ENCODE measurements at regions not wholly inside any gene's neighbourhood (a gene's known extent, or its start where the extent isn't known, plus 50 kb on each side); places are given as distances from the start of the nearest gene placed in this dataset.

DNA sequence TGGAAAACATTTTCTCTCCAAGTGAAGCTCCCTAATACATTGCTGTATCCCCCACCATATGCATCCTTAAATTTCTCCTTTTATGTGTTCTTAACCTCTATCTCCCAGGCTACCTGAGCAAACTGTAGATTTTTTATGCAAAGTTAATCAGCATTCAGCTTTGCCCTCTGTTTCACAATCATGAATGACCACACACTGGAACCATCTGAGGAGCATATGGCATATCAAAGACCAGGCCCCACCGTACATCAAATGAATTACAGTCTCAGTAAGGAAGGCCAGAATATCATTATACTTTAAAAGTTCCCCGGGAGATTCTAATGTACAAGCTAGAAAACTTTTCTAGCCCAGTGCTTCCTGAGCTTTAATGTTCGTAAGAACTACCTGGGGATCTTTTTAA is 115.5 kb upstream of the NECTIN3 start:
- H3K4me1 ChIP-seq (ENCODE audit: control insufficient read depth, insufficient read depth, low read length) = no peaks in the 10 kb centered on the region
- no peak overlapping the region for H3K9ac ChIP-seq (ENCODE audit: extremely low read depth, low read length, poor library complexity, severe bottlenecking)
- H3K36me3 ChIP-seq (ENCODE audit: control insufficient read depth, insufficient read depth, low read length) = no peaks in the 10 kb centered on the region
- no peak overlapping the region for H3K27ac Mint-ChIP-seq
- H3K27me3 Mint-ChIP-seq (ENCODE audit: insufficient read depth) = peaks cover 2% of the 10 kb centered on the region
- H3K36me3 Mint-ChIP-seq (ENCODE audit: low read depth) = no peaks in the 10 kb centered on the region
- TF ChIP-seq, protein P1, sequence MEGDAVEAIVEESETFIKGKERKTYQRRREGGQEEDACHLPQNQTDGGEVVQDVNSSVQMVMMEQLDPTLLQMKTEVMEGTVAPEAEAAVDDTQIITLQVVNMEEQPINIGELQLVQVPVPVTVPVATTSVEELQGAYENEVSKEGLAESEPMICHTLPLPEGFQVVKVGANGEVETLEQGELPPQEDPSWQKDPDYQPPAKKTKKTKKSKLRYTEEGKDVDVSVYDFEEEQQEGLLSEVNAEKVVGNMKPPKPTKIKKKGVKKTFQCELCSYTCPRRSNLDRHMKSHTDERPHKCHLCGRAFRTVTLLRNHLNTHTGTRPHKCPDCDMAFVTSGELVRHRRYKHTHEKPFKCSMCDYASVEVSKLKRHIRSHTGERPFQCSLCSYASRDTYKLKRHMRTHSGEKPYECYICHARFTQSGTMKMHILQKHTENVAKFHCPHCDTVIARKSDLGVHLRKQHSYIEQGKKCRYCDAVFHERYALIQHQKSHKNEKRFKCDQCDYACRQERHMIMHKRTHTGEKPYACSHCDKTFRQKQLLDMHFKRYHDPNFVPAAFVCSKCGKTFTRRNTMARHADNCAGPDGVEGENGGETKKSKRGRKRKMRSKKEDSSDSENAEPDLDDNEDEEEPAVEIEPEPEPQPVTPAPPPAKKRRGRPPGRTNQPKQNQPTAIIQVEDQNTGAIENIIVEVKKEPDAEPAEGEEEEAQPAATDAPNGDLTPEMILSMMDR (conservative IDR thresholded peaks at IDR 0.05) = no peak
- no peaks in the 10 kb centered on the region for H3K27me3 ChIP-seq (ENCODE audit: control insufficient read depth, insufficient read depth, low read length, poor library complexity, severe bottlenecking)
- H3K4me1 Mint-ChIP-seq = peaks cover 13% of the 10 kb centered on the region
- H3K4me3 Mint-ChIP-seq = no peak overlapping the region
- H3K9me3 Mint-ChIP-seq = peaks cover 8% of the 10 kb centered on the region
- no peak overlapping the region for H3K4me3 ChIP-seq (ENCODE audit: low read length)
- H3K27ac ChIP-seq (ENCODE audit: low read depth, low read length) = no peak overlapping the region
- WGBS, 2 experiments (ENCODE audit: insufficient coverage in 1 of 2, insufficient read length in 1 of 2) = 80 to 96% methylated on average over 1 to 3 of the region's 3 CpGs
- H3K9me3 ChIP-seq (ENCODE audit: control insufficient read depth, low read length) = peaks cover 6% of the 10 kb centered on the region
- no peak for DNase-seq

DNA sequence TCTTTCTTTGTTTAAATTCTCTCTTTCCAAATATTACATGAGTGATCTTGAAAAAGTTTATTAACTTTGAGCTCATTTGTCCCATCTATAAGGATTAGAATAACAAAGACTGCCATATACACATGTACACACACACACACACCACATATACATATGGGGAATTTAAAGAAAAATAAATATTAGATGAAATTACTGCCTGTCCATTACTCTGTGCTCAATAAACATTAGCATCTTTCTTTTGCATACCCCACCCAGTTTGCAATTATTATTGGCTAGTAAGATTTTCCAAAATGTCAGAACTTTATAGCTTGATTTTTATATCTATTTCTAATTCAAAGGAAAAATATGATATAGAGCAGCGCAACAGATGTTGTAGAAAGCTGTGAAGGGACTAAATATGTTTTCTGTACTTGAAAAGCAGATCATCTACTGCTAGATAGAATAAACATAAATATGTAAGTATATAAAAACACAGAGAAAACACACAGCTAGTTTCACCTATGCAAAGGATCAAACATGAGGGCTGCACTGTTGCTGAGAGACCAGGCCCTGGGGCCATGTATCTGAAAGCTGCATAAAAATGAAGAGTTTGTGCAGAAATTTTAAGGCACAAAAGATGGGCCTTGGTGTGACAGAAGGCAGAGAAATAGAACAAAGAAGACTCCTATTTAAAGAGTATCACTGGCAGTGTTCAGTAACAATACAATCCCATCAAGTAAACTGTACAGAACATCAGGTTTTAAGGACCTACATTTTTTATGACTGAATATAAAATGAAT is 114.2 kb upstream of the NECTIN3 start:
- H3K4me3 ChIP-seq (ENCODE audit: low read length) = no peak overlapping the region

DNA sequence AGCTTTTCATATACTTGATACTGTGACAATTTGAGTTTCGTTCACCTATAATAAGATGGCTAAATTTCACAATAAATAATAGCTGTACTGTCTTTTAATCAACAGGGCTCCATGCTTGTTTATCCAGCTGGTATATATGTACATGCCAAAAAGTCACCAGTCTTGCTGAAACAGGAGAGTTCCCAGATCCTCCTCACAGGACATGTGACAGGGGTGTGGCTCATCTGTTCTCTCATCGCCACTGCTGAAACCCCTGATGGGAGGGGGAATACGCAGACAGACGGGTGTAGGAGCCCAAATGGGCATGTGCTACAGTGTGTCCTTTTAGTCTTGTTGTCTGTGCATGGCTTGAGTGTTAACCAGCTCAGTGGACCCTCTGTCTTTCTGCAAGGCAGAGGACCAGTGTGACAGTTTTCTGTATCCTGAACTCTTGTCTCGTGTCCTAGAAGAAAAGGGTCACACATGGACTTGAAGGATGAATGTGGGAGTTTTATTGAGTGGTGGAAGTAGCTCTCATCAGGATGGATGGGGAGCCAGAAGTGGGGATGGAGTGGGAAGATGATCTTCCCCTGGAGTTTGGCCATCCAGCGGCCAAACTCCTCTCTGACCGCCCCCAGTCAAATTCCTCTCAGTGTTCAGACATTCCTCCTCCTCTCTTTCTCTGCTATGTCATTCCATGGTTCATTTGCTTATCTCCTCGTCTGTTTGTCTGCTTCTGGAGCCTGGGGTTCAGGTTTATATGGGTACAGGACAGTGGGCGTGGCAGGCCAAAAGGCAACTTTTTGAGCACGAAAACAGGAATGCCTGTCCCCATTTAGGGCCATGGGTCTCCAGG is 113.1 kb upstream of the NECTIN3 start:
- Mint-ChIP-seq H3K4me1 (peaks cover 13% of the 10 kb centered on the region), H3K4me3 (no peak overlapping the region), H3K36me3 (ENCODE audit: low read depth) (no peaks in the 10 kb centered on the region), H3K27me3 (ENCODE audit: insufficient read depth) (peaks cover 2% of the 10 kb centered on the region), H3K27ac (no peak overlapping the region), H3K9me3 (peaks cover 1% of the 10 kb centered on the region)
- TF ChIP-seq, protein P1 (conservative IDR thresholded peaks at IDR 0.05) = no peak
- Histone ChIP-seq H3K27me3 (ENCODE audit: control insufficient read depth, insufficient read depth, low read length, poor library complexity, severe bottlenecking) (no peaks in the 10 kb centered on the region), H3K27ac (ENCODE audit: low read depth, low read length) (no peak overlapping the region), H3K9ac (ENCODE audit: extremely low read depth, low read length, poor library complexity, severe bottlenecking) (no peak overlapping the region), H3K9me3 (ENCODE audit: control insufficient read depth, low read length) (peaks cover 7% of the 10 kb centered on the region), H3K36me3 (ENCODE audit: control insufficient read depth, insufficient read depth, low read length) (no peaks in the 10 kb centered on the region), H3K4me1 (ENCODE audit: control insufficient read depth, insufficient read depth, low read length) (no peaks in the 10 kb centered on the region), H3K4me3 (ENCODE audit: low read length) (no peak overlapping the region)
- DNase-seq = no peak
- 82 to 93% methylated on average over 4 to 10 of the region's 10 CpGs for WGBS, 2 experiments (ENCODE audit: insufficient coverage in 1 of 2, insufficient read length in 1 of 2)

More for the DNA sequence above, 114.2 kb upstream of the NECTIN3 start:
- Mint-ChIP-seq H3K27me3 (ENCODE audit: insufficient read depth) (peaks cover 2% of the 10 kb centered on the region), H3K4me1 (peaks cover 13% of the 10 kb centered on the region), H3K4me3 (no peak overlapping the region), H3K9me3 (no peaks in the 10 kb centered on the region), H3K27ac (no peak overlapping the region), H3K36me3 (ENCODE audit: low read depth) (no peaks in the 10 kb centered on the region)
- TF ChIP-seq, protein P1 (conservative IDR thresholded peaks at IDR 0.05) = no peak
- no peaks in the 10 kb centered on the region for H3K9me3 ChIP-seq (ENCODE audit: control insufficient read depth, low read length)
- no peaks in the 10 kb centered on the region for H3K27me3 ChIP-seq (ENCODE audit: control insufficient read depth, insufficient read depth, low read length, poor library complexity, severe bottlenecking)
- H3K27ac ChIP-seq (ENCODE audit: low read depth, low read length) = no peak overlapping the region
- no peaks in the 10 kb centered on the region for H3K4me1 ChIP-seq (ENCODE audit: control insufficient read depth, insufficient read depth, low read length)
- no peak overlapping the region for H3K9ac ChIP-seq (ENCODE audit: extremely low read depth, low read length, poor library complexity, severe bottlenecking)
- whole genome bisulfite sequencing, 2 experiments (ENCODE audit: insufficient coverage in 1 of 2, insufficient read length in 1 of 2) = no CpG with 5 or more reads among the region's 1 CpG
- DNase-seq = no peak
- H3K36me3 ChIP-seq (ENCODE audit: control insufficient read depth, insufficient read depth, low read length) = no peaks in the 10 kb centered on the region

Measured in endodermal cell (in vitro differentiated cells).